Skeletal muscle satellite cell (primary cell): ENCODE measurements at regions not wholly inside any gene's neighbourhood (a gene's known extent, or its start where the extent isn't known, plus 50 kb on each side); places are given as distances from the start of the nearest gene placed in this dataset.

Source experiments
- H3K27me3 ChIP-seq: 2 replicates; pipeline ENCODE4 v1.7.0; 2013; ENCODE audit warnings: low read length; ENCODE audit not compliant: control insufficient read depth, insufficient read depth
- H3K36me3 ChIP-seq: 2 replicates; pipeline ENCODE4 v1.7.0; 2013; ENCODE audit warnings: mild to moderate bottlenecking, control low read depth, low read length; ENCODE audit not compliant: insufficient read depth
- H3K4me1 ChIP-seq: 2 replicates; pipeline ENCODE4 v1.7.0; 2013; ENCODE audit warnings: low read length; ENCODE audit not compliant: control insufficient read depth, insufficient read depth
- H3K4me2 ChIP-seq: 2 replicates; pipeline ENCODE4 v1.7.0; 2013; ENCODE audit warnings: mild to moderate bottlenecking, low read length
- H3K4me3 ChIP-seq: 2 replicates; pipeline ENCODE4 v1.7.0; 2013; ENCODE audit warnings: low read length
- H3K9ac ChIP-seq: 2 replicates; pipeline ENCODE4 v1.7.0; 2013; ENCODE audit warnings: mild to moderate bottlenecking, low read depth, low read length, moderate library complexity
- H3K9me3 ChIP-seq: replicated peaks from 2 replicates; pipeline ENCODE4 v1.7.0; 2013; ENCODE audit warnings: mild to moderate bottlenecking, control low read depth, low read length

- Histone ChIP-seq H3K36me3 (no peaks in the 10 kb centered on the region), H3K4me3 (no peak overlapping the region), H3K9me3 (no peaks in the 10 kb centered on the region), H3K27me3 (peaks cover 6% of the 10 kb centered on the region), H3K4me2 (no peak overlapping the region), H3K9ac (no peak overlapping the region), H3K4me1 (no peaks in the 10 kb centered on the region)
These were observed 313.0 kb upstream of the RTL1 start for GRCh38 chr14:101216366-101217079.

- no peak overlapping the region for H3K4me3 ChIP-seq
- H3K27me3 ChIP-seq, result peaks cover 6% of the 10 kb centered on the region
- no peak overlapping the region for H3K9ac ChIP-seq
- no peaks in the 10 kb centered on the region for H3K9me3 ChIP-seq
- H3K4me2 ChIP-seq, result no peak overlapping the region
- no peaks in the 10 kb centered on the region for H3K4me1 ChIP-seq
- H3K36me3 ChIP-seq, result no peaks in the 10 kb centered on the region
These were observed 313.6 kb upstream of the RTL1 start for GRCh38 chr14:101217080-101217463.

- H3K36me3 ChIP-seq, result no peaks in the 10 kb centered on the region
- no peaks in the 10 kb centered on the region for H3K9me3 ChIP-seq
- no peak overlapping the region for H3K4me2 ChIP-seq
- H3K4me1 ChIP-seq, result no peaks in the 10 kb centered on the region
- no peak overlapping the region for H3K9ac ChIP-seq
- H3K27me3 ChIP-seq, result peaks cover 9% of the 10 kb centered on the region
- H3K4me3 ChIP-seq, result no peak overlapping the region
These were observed 314.3 kb upstream of the RTL1 start for GRCh38 chr14:101217616-101218371.

GRCh38 chr14:101219896-101220703 lies 316.6 kb upstream of the RTL1 start:
- H3K9ac ChIP-seq, result no peak overlapping the region
- no peak overlapping the region for H3K4me3 ChIP-seq
- H3K4me1 ChIP-seq, result no peaks in the 10 kb centered on the region
- H3K9me3 ChIP-seq, result no peaks in the 10 kb centered on the region
- no peak overlapping the region for H3K4me2 ChIP-seq
- no peaks in the 10 kb centered on the region for H3K36me3 ChIP-seq
- H3K27me3 ChIP-seq, result peaks cover 28% of the 10 kb centered on the region

- H3K9ac ChIP-seq, result no peak overlapping the region
- no peaks in the 10 kb centered on the region for H3K4me1 ChIP-seq
- peaks cover 28% of the 10 kb centered on the region for H3K27me3 ChIP-seq
- no peaks in the 10 kb centered on the region for H3K9me3 ChIP-seq
- H3K36me3 ChIP-seq, result no peaks in the 10 kb centered on the region
- no peak overlapping the region for H3K4me3 ChIP-seq
- H3K4me2 ChIP-seq, result no peak overlapping the region
These were observed 317.5 kb upstream of the RTL1 start for GRCh38 chr14:101220921-101221510.

- Histone ChIP-seq H3K27me3 (peaks cover 28% of the 10 kb centered on the region), H3K4me3 (no peak overlapping the region), H3K4me1 (no peaks in the 10 kb centered on the region), H3K9ac (no peak overlapping the region), H3K9me3 (no peaks in the 10 kb centered on the region), H3K36me3 (no peaks in the 10 kb centered on the region), H3K4me2 (no peak overlapping the region)
These were observed 318.1 kb upstream of the RTL1 start for GRCh38 chr14:101221549-101222160.

GRCh38 chr14:101222362-101223070 lies 319.0 kb upstream of the RTL1 start:
- Histone ChIP-seq H3K4me1 (no peaks in the 10 kb centered on the region), H3K27me3 (peaks cover 25% of the 10 kb centered on the region), H3K36me3 (no peaks in the 10 kb centered on the region), H3K4me2 (no peak overlapping the region), H3K4me3 (no peak overlapping the region), H3K9me3 (no peaks in the 10 kb centered on the region), H3K9ac (no peak overlapping the region)

- H3K36me3 ChIP-seq, result no peaks in the 10 kb centered on the region
- H3K27me3 ChIP-seq, result peaks cover 25% of the 10 kb centered on the region
- no peak overlapping the region for H3K4me2 ChIP-seq
- no peak overlapping the region for H3K9ac ChIP-seq
- H3K9me3 ChIP-seq, result no peaks in the 10 kb centered on the region
- H3K4me3 ChIP-seq, result no peak overlapping the region
- H3K4me1 ChIP-seq, result no peaks in the 10 kb centered on the region
These were observed 319.6 kb upstream of the RTL1 start for GRCh38 chr14:101223127-101223526.

- Histone ChIP-seq H3K9me3 (no peaks in the 10 kb centered on the region), H3K36me3 (no peaks in the 10 kb centered on the region), H3K4me3 (no peak overlapping the region), H3K27me3 (peaks cover 25% of the 10 kb centered on the region), H3K9ac (no peak overlapping the region), H3K4me2 (no peak overlapping the region), H3K4me1 (no peaks in the 10 kb centered on the region)
These were observed 320.1 kb upstream of the RTL1 start for GRCh38 chr14:101223561-101224162.

- peaks cover 25% of the 10 kb centered on the region for H3K27me3 ChIP-seq
- H3K4me3 ChIP-seq, result no peak overlapping the region
- H3K4me1 ChIP-seq, result no peaks in the 10 kb centered on the region
- no peak overlapping the region for H3K4me2 ChIP-seq
- no peak overlapping the region for H3K9ac ChIP-seq
- no peaks in the 10 kb centered on the region for H3K36me3 ChIP-seq
- no peaks in the 10 kb centered on the region for H3K9me3 ChIP-seq
These were observed 321.0 kb upstream of the RTL1 start for GRCh38 chr14:101224356-101225156.
